NCI-H69 (cell line): ENCODE measurements at regions not wholly inside any gene's neighbourhood (a gene's known extent, or its start where the extent isn't known, plus 50 kb on each side); places are given as distances from the start of the nearest gene placed in this dataset.
A peak's percentile ranks its signal among the peaks of the same experiment; 100 is the strongest.
"Not testable (repeated sequence)": the region's sequence is repeated elsewhere in the genome, so short reads cannot be mapped to it uniquely, and the experiment has no call there.

Experiments used
- DNase-seq: peaks from one replicate; lab custom pipeline; 2025; lab: John Stamatoyannopoulos, UW

GRCh38 chr14:88929656-88930436 lies 105.4 kb downstream of the TTC8 start:
- DNase-seq, result no peak

GRCh38 chr14:88931321-88932110 lies 107.1 kb downstream of the TTC8 start:
- no peak for DNase-seq

GRCh38 chr14:88933191-88933590 lies 108.7 kb downstream of the TTC8 start:
- DNase-seq, result peak; percentile 40

- no peak for DNase-seq
Measured at GRCh38 chr14:88934351-88934806, 109.9 kb downstream of the TTC8 start.

GRCh38 chr14:88935083-88935482 lies 110.6 kb downstream of the TTC8 start:
- no peak for DNase-seq

GRCh38 chr14:88937706-88938105 lies 113.3 kb downstream of the TTC8 start:
- DNase-seq, result no peak

GRCh38 chr14:88940671-88941070 lies 116.2 kb downstream of the TTC8 start:
- no peak for DNase-seq

- peak; percentile 16 for DNase-seq
Measured at GRCh38 chr14:88941414-88941813, 117.0 kb downstream of the TTC8 start.

GRCh38 chr14:88947646-88948598 lies 123.5 kb downstream of the TTC8 start:
- no peak for DNase-seq

GRCh38 chr14:88950069-88950468 lies 125.6 kb downstream of the TTC8 start:
- DNase-seq, result no peak

- DNase-seq, result no peak
Measured at GRCh38 chr14:88951370-88951769, 126.9 kb downstream of the TTC8 start.

GRCh38 chr14:88952901-88953300 lies 128.4 kb downstream of the TTC8 start:
- DNase-seq, result no peak

- peak; percentile 50 for DNase-seq
Measured at GRCh38 chr14:88955455-88955854, 131.0 kb downstream of the TTC8 start.

- no peak for DNase-seq
Measured at GRCh38 chr14:88960496-88960895, 136.0 kb downstream of the TTC8 start.

- DNase-seq, result no peak
Measured at GRCh38 chr14:88961214-88961613, 136.8 kb downstream of the TTC8 start.

- DNase-seq, result no peak
Measured at GRCh38 chr14:88962356-88962755, 137.9 kb downstream of the TTC8 start.

GRCh38 chr14:88967299-88967698 lies 142.8 kb downstream of the TTC8 start:
- no peak for DNase-seq

GRCh38 chr14:88975043-88975830 lies 150.8 kb downstream of the TTC8 start:
- DNase-seq, result no peak

- DNase-seq, result no peak
Measured at GRCh38 chr14:88975926-88976325, 151.5 kb downstream of the TTC8 start.

GRCh38 chr14:88980907-88981306 lies 156.5 kb downstream of the TTC8 start:
- not testable (repeated sequence) for DNase-seq

- DNase-seq, result no peak
Measured at GRCh38 chr14:88981948-88982347, 157.5 kb downstream of the TTC8 start.
